Mesothelial cell of epicardium (in vitro differentiated cells): ENCODE measurements at regions not wholly inside any gene's neighbourhood (a gene's known extent, or its start where the extent isn't known, plus 50 kb on each side); places are given as distances from the start of the nearest gene placed in this dataset.

ENCODE experiments used
- DNase-seq, 2 experiments: peaks; one replicate each; pipeline ENCODE4 v3.0.0; 2021; ENCODE audit warnings: low spot score in 2 of 2; ENCODE audit not compliant: unreplicated experiment in 2 of 2
- H3K27ac Mint-ChIP-seq: 2 replicates; pipeline ENCODE4 v1.8.0; 2021; ENCODE audit warnings: mixed read lengths
- H3K27me3 Mint-ChIP-seq: 2 replicates; pipeline ENCODE4 v1.8.0; 2021; ENCODE audit warnings: low read depth, mixed read lengths
- H3K36me3 Mint-ChIP-seq: 2 replicates; pipeline ENCODE4 v1.8.0; 2021; ENCODE audit warnings: mixed read lengths
- H3K4me1 Mint-ChIP-seq: 2 replicates; pipeline ENCODE4 v1.8.0; 2021; ENCODE audit warnings: mixed read lengths
- H3K4me3 Mint-ChIP-seq: 2 replicates; pipeline ENCODE4 v1.8.0; 2021; ENCODE audit warnings: mild to moderate bottlenecking, moderate library complexity, mixed read lengths
- H3K9me3 Mint-ChIP-seq: 2 replicates; pipeline ENCODE4 v1.8.0; 2021; ENCODE audit warnings: mixed read lengths
- TF ChIP-seq, protein P1 (sequence below): fragments of 200-600 bp; sonication (generic); IDR thresholded peaks from one replicate; pipeline ENCODE4 v1.5.0; 2021; ENCODE audit warnings: antibody characterized with exemption; ENCODE audit not compliant: unreplicated experiment

DNA sequence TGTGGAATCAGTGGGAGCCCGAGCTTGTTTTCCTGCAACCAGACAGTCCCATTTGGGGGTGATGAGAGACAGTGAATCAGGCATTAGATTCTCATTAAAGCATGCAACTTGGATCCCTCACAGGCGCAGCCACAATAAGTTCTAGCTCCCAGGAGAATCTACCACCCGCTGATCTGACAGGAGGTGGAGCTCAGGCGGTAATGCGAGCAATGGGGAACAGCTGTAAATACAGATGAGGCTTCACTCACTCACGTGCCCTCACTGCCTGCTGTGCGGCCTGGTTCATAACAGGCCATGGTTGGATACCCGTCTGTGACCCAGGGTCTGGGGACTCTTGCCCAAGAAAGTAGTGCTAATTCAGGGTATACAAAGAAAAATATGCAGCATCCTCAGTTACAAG, 144.8 kb upstream of the RGPD4 start:
- no peak for DNase-seq
- H3K27ac Mint-ChIP-seq: no peak overlapping the region
- no peaks in the 10 kb centered on the region for H3K36me3 Mint-ChIP-seq
- no peak overlapping the region for H3K4me3 Mint-ChIP-seq
- TF ChIP-seq, protein P1, sequence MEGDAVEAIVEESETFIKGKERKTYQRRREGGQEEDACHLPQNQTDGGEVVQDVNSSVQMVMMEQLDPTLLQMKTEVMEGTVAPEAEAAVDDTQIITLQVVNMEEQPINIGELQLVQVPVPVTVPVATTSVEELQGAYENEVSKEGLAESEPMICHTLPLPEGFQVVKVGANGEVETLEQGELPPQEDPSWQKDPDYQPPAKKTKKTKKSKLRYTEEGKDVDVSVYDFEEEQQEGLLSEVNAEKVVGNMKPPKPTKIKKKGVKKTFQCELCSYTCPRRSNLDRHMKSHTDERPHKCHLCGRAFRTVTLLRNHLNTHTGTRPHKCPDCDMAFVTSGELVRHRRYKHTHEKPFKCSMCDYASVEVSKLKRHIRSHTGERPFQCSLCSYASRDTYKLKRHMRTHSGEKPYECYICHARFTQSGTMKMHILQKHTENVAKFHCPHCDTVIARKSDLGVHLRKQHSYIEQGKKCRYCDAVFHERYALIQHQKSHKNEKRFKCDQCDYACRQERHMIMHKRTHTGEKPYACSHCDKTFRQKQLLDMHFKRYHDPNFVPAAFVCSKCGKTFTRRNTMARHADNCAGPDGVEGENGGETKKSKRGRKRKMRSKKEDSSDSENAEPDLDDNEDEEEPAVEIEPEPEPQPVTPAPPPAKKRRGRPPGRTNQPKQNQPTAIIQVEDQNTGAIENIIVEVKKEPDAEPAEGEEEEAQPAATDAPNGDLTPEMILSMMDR: no peak
- no peaks in the 10 kb centered on the region for H3K9me3 Mint-ChIP-seq
- peaks cover 5% of the 10 kb centered on the region for H3K4me1 Mint-ChIP-seq
- H3K27me3 Mint-ChIP-seq: peaks cover 3% of the 10 kb centered on the region

- Mint-ChIP-seq H3K9me3 (no peaks in the 10 kb centered on the region), H3K27me3 (peaks cover 7% of the 10 kb centered on the region), H3K4me1 (peaks cover 5% of the 10 kb centered on the region), H3K36me3 (no peaks in the 10 kb centered on the region), H3K4me3 (no peak overlapping the region), H3K27ac (no peak overlapping the region)
- DNase-seq: no peak
- TF ChIP-seq, protein P1: no peak
Measured at GRCh38 chr2:107684421-107684820, 142.3 kb upstream of the RGPD4 start.

- no peaks in the 10 kb centered on the region for H3K9me3 Mint-ChIP-seq
- peaks cover 7% of the 10 kb centered on the region for H3K27me3 Mint-ChIP-seq
- no peaks in the 10 kb centered on the region for H3K36me3 Mint-ChIP-seq
- H3K4me1 Mint-ChIP-seq: peaks cover 5% of the 10 kb centered on the region
- no peak overlapping the region for H3K4me3 Mint-ChIP-seq
- no peak overlapping the region for H3K27ac Mint-ChIP-seq
- no peak for DNase-seq
- TF ChIP-seq, protein P1: no peak
Measured at GRCh38 chr2:107685421-107685986, 141.2 kb upstream of the RGPD4 start.

- peaks cover 9% of the 10 kb centered on the region for H3K27me3 Mint-ChIP-seq
- H3K36me3 Mint-ChIP-seq: no peaks in the 10 kb centered on the region
- H3K4me1 Mint-ChIP-seq: peaks cover 5% of the 10 kb centered on the region
- no peak for DNase-seq
- TF ChIP-seq, protein P1: no peak
- no peaks in the 10 kb centered on the region for H3K9me3 Mint-ChIP-seq
- H3K27ac Mint-ChIP-seq: no peak overlapping the region
- H3K4me3 Mint-ChIP-seq: no peak overlapping the region
Measured at GRCh38 chr2:107687073-107687472, 139.6 kb upstream of the RGPD4 start.

DNA sequence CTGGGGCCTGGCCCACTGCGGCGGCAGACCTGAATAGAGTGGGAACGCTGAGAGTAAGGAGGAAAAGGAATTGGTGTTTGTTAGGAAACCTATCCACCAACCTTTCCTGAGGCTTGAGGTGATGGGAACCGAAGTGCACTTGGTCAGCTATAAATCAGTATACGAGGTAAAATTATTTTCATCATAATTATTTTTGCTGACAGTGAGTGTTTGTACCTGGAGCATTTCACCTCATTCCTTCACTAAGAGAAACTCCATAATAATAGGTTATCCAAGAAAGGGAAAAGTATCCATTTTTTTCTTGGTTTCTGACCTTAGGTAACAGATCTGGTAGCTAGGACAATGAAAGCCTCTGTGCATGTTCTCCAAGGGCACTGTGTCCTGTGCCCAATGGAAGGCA, 138.6 kb upstream of the RGPD4 start:
- DNase-seq: no peak
- H3K27ac Mint-ChIP-seq: no peak overlapping the region
- peaks cover 3% of the 10 kb centered on the region for H3K4me1 Mint-ChIP-seq
- H3K36me3 Mint-ChIP-seq: no peaks in the 10 kb centered on the region
- TF ChIP-seq, protein P1: no peak
- H3K9me3 Mint-ChIP-seq: no peaks in the 10 kb centered on the region
- H3K4me3 Mint-ChIP-seq: no peak overlapping the region
- H3K27me3 Mint-ChIP-seq: peaks cover 11% of the 10 kb centered on the region

GRCh38 chr2:107693604-107694003, 133.1 kb upstream of the RGPD4 start:
- H3K9me3 Mint-ChIP-seq: no peaks in the 10 kb centered on the region

More at GRCh38 chr2:107693604-107694003, 133.1 kb upstream of the RGPD4 start:
- H3K27ac Mint-ChIP-seq: no peak overlapping the region
- H3K36me3 Mint-ChIP-seq: no peaks in the 10 kb centered on the region
- no peak for DNase-seq
- TF ChIP-seq, protein P1: no peak
- no peak overlapping the region for H3K4me3 Mint-ChIP-seq
- peaks cover 5% of the 10 kb centered on the region for H3K4me1 Mint-ChIP-seq
- H3K27me3 Mint-ChIP-seq: peaks cover 6% of the 10 kb centered on the region
